PFSK-1 (cell line): ENCODE measurements at regions not wholly inside any gene's neighbourhood (a gene's known extent, or its start where the extent isn't known, plus 50 kb on each side); places are given as distances from the start of the nearest gene placed in this dataset.

Source experiments
- FOXP2 ChIP-seq: optimal IDR thresholded peaks from 2 replicates; pipeline ENCODE3; 2011; ENCODE audit warnings: borderline replicate concordance, control low read depth, inconsistent platforms; ENCODE audit not compliant: insufficient read depth; ENCODE audit errors: extremely low read length, extremely low read depth
- POLR2AphosphoS5 ChIP-seq: IDR thresholded peaks from 2 replicates; pipeline ENCODE4 v1.6.1; 2012; ENCODE audit warnings: low read depth, mild to moderate bottlenecking, control low read depth, low read length, moderate library complexity
- SIN3A ChIP-seq: IDR thresholded peaks from 2 replicates; pipeline ENCODE4 v1.6.1; 2012; ENCODE audit warnings: mild to moderate bottlenecking, low read length, moderate library complexity, borderline replicate concordance; ENCODE audit not compliant: insufficient read depth
- TAF1 ChIP-seq: IDR thresholded peaks from 2 replicates; pipeline ENCODE4 v1.6.1; 2012; ENCODE audit warnings: low read length, control low read depth, borderline replicate concordance; ENCODE audit not compliant: insufficient read depth
- TF ChIP-seq, protein P1 (sequence below), 2 experiments: IDR thresholded peaks; 2 replicates each; pipeline versions ENCODE4 v1.6.1 to v1.8.0; 2011 to 2012; ENCODE audit warnings: low read depth in 2 of 2, low read length in 2 of 2, control low read depth in 1 of 2, inconsistent platforms in 1 of 2, mild to moderate bottlenecking in 1 of 2, moderate library complexity in 1 of 2; ENCODE audit not compliant: insufficient read depth in 1 of 2

- no peak for TF ChIP-seq POLR2AphosphoS5
- TF ChIP-seq SIN3A, result no peak
- TF ChIP-seq, protein P1, sequence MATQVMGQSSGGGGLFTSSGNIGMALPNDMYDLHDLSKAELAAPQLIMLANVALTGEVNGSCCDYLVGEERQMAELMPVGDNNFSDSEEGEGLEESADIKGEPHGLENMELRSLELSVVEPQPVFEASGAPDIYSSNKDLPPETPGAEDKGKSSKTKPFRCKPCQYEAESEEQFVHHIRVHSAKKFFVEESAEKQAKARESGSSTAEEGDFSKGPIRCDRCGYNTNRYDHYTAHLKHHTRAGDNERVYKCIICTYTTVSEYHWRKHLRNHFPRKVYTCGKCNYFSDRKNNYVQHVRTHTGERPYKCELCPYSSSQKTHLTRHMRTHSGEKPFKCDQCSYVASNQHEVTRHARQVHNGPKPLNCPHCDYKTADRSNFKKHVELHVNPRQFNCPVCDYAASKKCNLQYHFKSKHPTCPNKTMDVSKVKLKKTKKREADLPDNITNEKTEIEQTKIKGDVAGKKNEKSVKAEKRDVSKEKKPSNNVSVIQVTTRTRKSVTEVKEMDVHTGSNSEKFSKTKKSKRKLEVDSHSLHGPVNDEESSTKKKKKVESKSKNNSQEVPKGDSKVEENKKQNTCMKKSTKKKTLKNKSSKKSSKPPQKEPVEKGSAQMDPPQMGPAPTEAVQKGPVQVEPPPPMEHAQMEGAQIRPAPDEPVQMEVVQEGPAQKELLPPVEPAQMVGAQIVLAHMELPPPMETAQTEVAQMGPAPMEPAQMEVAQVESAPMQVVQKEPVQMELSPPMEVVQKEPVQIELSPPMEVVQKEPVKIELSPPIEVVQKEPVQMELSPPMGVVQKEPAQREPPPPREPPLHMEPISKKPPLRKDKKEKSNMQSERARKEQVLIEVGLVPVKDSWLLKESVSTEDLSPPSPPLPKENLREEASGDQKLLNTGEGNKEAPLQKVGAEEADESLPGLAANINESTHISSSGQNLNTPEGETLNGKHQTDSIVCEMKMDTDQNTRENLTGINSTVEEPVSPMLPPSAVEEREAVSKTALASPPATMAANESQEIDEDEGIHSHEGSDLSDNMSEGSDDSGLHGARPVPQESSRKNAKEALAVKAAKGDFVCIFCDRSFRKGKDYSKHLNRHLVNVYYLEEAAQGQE (IDR thresholded peaks at IDR 0.05; ENCODE audit: insufficient read depth in 1 of 2, low read depth in 2 of 2, low read length in 2 of 2), result no peak
- TF ChIP-seq FOXP2, result no peak
- no peak for TF ChIP-seq TAF1
These were observed 386.2 kb downstream of the MEIS1 start for GRCh38 chr2:66821168-66821567.

DNA sequence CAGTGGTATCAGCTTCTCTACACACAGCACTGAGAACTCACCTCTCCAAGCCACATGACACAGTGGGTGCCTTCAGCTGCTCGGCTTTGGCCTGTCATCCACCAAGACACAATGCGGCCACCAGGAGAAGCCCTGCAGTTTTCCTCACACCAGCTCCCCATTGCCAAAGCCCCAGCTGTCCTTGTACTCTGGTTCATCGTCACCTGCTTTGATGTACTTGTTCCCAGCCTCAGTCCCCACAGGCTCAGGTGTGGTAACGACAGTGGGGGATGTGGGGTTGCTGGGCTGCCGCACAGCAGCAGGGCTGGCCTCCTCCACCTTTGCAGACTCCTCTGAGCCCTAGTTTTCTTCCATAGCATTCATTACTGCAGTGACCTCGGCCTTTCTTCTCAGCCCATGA lies 387.3 kb downstream of the MEIS1 start:
- TF ChIP-seq FOXP2 (no peak), TAF1 (no peak), POLR2AphosphoS5 (no peak), SIN3A (no peak)
- TF ChIP-seq, protein P1 (IDR thresholded peaks at IDR 0.05; ENCODE audit: insufficient read depth in 1 of 2, low read depth in 2 of 2, low read length in 2 of 2), result no peak

GRCh38 chr2:66824926-66825325 lies 390.0 kb downstream of the MEIS1 start:
- TF ChIP-seq POLR2AphosphoS5 (no peak), TAF1 (no peak), FOXP2 (no peak), SIN3A (no peak)
- TF ChIP-seq, protein P1 (IDR thresholded peaks at IDR 0.05; ENCODE audit: insufficient read depth in 1 of 2, low read depth in 2 of 2, low read length in 2 of 2), result no peak

- TF ChIP-seq FOXP2, result no peak
- TF ChIP-seq SIN3A, result no peak
- TF ChIP-seq, protein P1 (IDR thresholded peaks at IDR 0.05; ENCODE audit: insufficient read depth in 1 of 2, low read depth in 2 of 2, low read length in 2 of 2), result no peak
- TF ChIP-seq TAF1, result no peak
- TF ChIP-seq POLR2AphosphoS5, result no peak
These were observed 392.9 kb downstream of the MEIS1 start for GRCh38 chr2:66827851-66828250.

DNA sequence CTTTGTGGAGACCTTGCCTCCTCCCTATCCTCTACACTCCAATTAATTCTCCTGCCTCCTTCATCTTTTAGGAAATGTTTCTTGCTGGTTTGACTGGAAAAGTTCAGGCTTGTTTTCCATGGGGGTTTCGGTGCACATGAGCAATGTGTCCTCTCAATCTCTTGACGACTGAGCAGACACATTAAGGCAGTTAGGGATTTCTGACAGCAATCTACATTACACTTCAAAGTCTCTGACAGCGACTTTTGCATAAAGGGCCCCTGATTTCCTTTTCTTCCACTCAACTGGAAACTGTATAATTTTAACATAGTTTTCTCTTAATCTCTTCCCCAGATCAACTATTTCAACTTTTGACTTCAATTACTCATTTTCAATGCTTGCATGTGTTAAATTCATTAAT lies 394.0 kb downstream of the MEIS1 start:
- TF ChIP-seq POLR2AphosphoS5 (no peak), TAF1 (no peak), SIN3A (no peak), FOXP2 (no peak)
- TF ChIP-seq, protein P1 (IDR thresholded peaks at IDR 0.05; ENCODE audit: insufficient read depth in 1 of 2, low read depth in 2 of 2, low read length in 2 of 2), result no peak
